Astrocyte (in vitro differentiated cells and primary cell): ENCODE measurements at regions not wholly inside any gene's neighbourhood (a gene's known extent, or its start where the extent isn't known, plus 50 kb on each side); places are given as distances from the start of the nearest gene placed in this dataset.

ENCODE experiments used
- CTCF ChIP-seq: IDR thresholded peaks from 2 replicates; pipeline ENCODE4 v1.5.1; 2011; ENCODE audit warnings: low read depth, mild to moderate bottlenecking, inconsistent platforms, low read length, moderate library complexity; ENCODE audit not compliant: insufficient read depth
- EZH2 ChIP-seq: IDR thresholded peaks from 2 replicates; pipeline ENCODE4 v1.6.1; 2012; ENCODE audit warnings: mild to moderate bottlenecking, low read length, inconsistent platforms; ENCODE audit not compliant: insufficient read depth

- TF ChIP-seq EZH2 = no peak
- TF ChIP-seq CTCF = no peak
These were observed 1340.4 kb downstream of the XPNPEP1 start for GRCh38 chr10:108582888-108583287.
